AG09309 (cell line): ENCODE measurements at regions not wholly inside any gene's neighbourhood (a gene's known extent, or its start where the extent isn't known, plus 50 kb on each side); places are given as distances from the start of the nearest gene placed in this dataset.

ENCODE experiments used
- DNase-seq: peaks from one replicate; pipeline ENCODE4 v3.0.0-alpha.2; 2010; ENCODE audit warnings: low read depth
- H3K4me3 ChIP-seq: 2 replicates; pipeline ENCODE4 v1.5.1; 2011; ENCODE audit warnings: mild to moderate bottlenecking, low read depth, low read length, moderate library complexity; ENCODE audit not compliant: control insufficient read depth
- TF ChIP-seq, protein P1 (sequence below): IDR thresholded peaks from 2 replicates; pipeline ENCODE4 v1.5.1; 2011; ENCODE audit warnings: mild to moderate bottlenecking, low read depth, low read length, inconsistent platforms; ENCODE audit not compliant: insufficient read depth, control insufficient read depth; ENCODE audit errors: missing control alignments

DNA sequence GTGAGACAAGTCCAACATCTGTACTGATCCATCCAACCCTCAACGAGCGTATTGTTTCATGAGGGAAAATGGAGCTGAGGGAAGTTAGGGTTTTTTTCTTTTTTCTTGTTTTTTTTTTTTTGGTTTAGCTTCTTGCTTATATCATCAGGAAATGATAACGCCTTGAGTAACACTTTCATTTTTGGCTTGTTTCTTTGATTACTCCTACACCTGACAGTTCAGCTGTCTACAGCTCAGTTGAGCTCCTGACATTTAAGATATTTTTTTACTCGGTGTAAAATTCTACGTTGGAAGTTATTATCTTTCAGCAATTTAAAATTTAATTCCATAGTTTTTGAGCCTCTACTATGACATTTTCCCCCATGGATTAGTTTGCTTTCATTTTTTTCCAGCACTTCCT lies 691.0 kb upstream of the HTR2C start:
- H3K4me3 ChIP-seq: no peak overlapping the region
- TF ChIP-seq, protein P1, sequence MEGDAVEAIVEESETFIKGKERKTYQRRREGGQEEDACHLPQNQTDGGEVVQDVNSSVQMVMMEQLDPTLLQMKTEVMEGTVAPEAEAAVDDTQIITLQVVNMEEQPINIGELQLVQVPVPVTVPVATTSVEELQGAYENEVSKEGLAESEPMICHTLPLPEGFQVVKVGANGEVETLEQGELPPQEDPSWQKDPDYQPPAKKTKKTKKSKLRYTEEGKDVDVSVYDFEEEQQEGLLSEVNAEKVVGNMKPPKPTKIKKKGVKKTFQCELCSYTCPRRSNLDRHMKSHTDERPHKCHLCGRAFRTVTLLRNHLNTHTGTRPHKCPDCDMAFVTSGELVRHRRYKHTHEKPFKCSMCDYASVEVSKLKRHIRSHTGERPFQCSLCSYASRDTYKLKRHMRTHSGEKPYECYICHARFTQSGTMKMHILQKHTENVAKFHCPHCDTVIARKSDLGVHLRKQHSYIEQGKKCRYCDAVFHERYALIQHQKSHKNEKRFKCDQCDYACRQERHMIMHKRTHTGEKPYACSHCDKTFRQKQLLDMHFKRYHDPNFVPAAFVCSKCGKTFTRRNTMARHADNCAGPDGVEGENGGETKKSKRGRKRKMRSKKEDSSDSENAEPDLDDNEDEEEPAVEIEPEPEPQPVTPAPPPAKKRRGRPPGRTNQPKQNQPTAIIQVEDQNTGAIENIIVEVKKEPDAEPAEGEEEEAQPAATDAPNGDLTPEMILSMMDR: no peak
- DNase-seq: no peak

DNA sequence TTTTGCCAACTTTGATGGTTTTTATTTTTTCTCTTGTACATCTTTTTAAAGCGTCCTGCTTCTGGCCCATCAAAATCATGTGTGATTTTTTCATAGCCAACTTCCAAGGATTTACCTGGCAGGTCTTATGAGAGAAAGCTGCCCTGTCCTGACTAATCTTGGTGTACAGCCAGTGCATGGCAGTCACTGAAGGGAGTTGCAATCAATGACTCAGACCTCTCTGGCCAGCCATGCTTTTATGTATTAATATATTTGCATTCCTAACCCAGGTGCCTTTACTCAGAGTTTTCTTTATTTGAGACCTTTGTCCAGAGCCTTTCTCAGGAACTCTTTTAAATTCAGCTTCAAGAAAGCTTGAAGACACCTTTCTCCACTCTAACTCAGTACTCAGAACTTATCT lies 691.5 kb upstream of the HTR2C start:
- H3K4me3 ChIP-seq: no peak overlapping the region
- DNase-seq: no peak
- TF ChIP-seq, protein P1: no peak

DNA sequence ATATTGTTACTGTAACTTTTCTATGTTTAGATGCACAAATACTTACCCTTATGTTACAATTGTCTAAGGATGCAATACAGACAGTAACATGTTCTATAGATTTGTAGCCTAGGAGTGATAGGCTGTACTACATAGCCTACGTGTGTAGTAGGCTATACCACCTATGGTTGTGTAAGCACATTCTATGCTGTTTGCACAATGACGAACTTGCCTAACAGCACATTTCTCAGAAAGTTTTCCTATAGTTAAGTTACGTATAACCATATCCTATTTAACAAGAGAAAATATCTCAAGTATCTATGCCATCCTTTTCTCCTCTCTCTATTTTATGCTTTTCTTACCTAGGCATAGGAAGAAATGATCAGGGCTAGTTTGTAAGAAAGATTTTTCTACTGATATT lies 710.8 kb upstream of the HTR2C start:
- TF ChIP-seq, protein P1: no peak
- H3K4me3 ChIP-seq: no peak overlapping the region
- no peak for DNase-seq

DNA sequence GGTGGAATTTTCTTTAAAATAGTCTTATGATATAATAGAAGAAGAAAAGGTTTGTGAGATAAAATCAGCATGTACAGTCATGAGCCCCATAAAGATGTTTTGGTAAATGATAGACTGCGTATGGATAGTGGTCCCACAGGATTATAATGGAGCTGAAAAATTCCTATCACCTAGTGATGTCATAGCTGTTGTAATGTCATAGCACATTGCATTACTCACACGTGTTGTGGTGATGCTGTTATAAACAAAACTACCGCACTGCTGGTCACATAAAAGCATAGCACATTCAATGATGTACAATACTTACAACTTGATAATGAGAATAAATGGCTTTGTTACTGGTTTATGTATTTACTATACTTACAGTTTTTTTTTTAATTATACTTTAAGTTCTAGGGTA lies 715.2 kb upstream of the HTR2C start:
- no peak overlapping the region for H3K4me3 ChIP-seq
- DNase-seq: no peak
- TF ChIP-seq, protein P1: no peak

DNA sequence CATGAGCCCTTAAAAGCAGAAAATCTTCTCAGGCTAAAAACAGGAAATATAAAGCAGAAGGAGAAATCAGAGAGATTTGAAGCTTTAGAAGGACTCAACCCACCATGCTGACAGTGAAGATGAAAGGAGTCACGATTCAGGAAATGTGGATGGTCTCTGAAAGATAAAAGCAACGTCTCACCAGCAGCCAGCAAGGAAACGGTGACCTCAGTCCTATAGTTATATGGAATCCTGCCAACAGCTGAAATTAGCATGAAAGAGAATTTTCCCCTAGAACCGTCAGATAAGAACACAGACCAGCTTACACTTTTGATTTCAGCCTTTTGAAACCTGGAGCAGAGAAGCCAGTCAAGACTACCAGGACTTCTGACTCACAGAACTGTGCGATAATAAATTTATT lies 715.7 kb upstream of the HTR2C start:
- H3K4me3 ChIP-seq: no peak overlapping the region
- no peak for DNase-seq
- TF ChIP-seq, protein P1: no peak

DNA sequence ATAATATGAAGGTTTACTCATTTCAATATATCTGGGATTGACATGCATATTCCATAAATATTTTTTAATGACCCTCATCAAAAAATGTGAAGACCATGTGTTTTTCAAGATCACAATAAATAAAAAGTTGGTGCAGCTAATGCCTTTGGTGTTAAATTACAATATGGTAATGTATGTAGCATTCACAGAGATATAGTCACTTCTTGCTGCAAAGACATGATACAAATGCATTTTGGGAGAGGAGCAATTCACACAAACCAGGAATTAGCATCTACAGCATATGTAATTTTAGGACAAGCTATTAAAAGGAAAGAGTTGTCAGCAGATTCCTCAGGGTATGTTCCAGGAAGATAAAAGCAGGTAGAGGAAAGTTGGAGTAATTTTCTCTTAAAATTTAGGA lies 734.5 kb upstream of the HTR2C start:
- no peak overlapping the region for H3K4me3 ChIP-seq
- DNase-seq: no peak
- TF ChIP-seq, protein P1: no peak
